Adipocyte (in vitro differentiated cells): ENCODE measurements at regions not wholly inside any gene's neighbourhood (a gene's known extent, or its start where the extent isn't known, plus 50 kb on each side); places are given as distances from the start of the nearest gene placed in this dataset.

ENCODE experiments used
- DNase-seq: peaks from one replicate; pipeline ENCODE4 v3.0.0-alpha.2; 2015; ENCODE audit warnings: low read depth
- H3K27me3 ChIP-seq: replicated peaks from 2 replicates; pipeline ENCODE4 v1.7.0; 2013; ENCODE audit warnings: mild to moderate bottlenecking, low read length, moderate library complexity; ENCODE audit not compliant: control insufficient read depth, insufficient read depth
- H3K36me3 ChIP-seq: 2 replicates; pipeline ENCODE4 v1.7.0; 2013; ENCODE audit warnings: low read length, mild to moderate bottlenecking, moderate library complexity; ENCODE audit not compliant: control insufficient read depth, insufficient read depth, severe bottlenecking
- H3K4me1 ChIP-seq: 2 replicates; pipeline ENCODE4 v1.7.0; 2013; ENCODE audit warnings: mild to moderate bottlenecking, low read length, moderate library complexity; ENCODE audit not compliant: control insufficient read depth, insufficient read depth
- H3K4me3 ChIP-seq: 2 replicates; pipeline ENCODE4 v1.7.0; 2013; ENCODE audit warnings: mild to moderate bottlenecking, low read length, moderate library complexity
- H3K9ac ChIP-seq: 2 replicates; pipeline ENCODE4 v1.7.0; 2013; ENCODE audit warnings: mild to moderate bottlenecking, low read length, moderate library complexity
- H3K9me3 ChIP-seq: 2 replicates; pipeline ENCODE4 v1.7.0; 2013; ENCODE audit warnings: mild to moderate bottlenecking, low read length, moderate library complexity; ENCODE audit not compliant: control insufficient read depth

DNA sequence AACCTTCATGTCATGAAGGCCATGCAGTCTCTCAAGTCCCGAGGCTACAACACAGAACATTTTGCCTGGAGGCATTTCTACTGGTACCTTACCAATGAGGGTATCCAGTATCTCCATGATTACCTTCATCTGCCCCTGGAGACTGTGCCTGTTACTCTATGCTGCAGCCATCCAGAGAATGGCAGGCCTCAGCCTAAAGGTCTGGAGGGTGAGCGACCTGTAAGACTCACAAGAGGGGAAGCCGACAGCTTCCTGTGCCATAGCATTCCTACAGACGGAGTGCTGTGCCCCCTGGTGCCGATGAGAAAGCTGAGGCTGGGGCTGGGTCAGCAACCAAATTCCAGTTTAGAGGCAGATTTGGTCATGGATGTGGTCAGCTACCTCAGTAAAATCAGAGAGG, 51.3 kb upstream of the CADPS start:
- Histone ChIP-seq H3K9me3 (no peaks in the 10 kb centered on the region), H3K36me3 (no peaks in the 10 kb centered on the region), H3K9ac (no peak overlapping the region), H3K4me1 (no peaks in the 10 kb centered on the region), H3K27me3 (no peaks in the 10 kb centered on the region), H3K4me3 (no peak overlapping the region)
- no peak for DNase-seq

DNA sequence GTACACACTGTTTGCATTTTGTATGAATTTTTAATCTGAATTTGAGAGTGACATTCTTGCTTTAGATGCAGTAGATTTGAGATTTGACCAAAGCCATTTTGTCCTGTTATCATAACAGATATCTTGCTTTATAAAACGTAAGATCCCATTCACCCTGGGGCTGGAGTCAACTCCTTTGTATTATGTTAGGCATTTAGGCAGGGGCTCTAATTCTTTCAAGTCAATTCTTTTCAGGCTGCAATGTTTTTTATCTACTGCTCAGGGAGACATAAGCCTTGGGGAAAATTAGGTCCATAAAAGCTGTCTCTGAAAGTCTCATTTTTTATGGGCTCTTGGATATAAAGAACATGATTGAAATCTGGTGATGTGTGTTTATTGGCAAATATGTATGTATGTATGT, 53.0 kb upstream of the CADPS start:
- DNase-seq: no peak
- H3K4me1 ChIP-seq: no peaks in the 10 kb centered on the region
- H3K27me3 ChIP-seq: no peaks in the 10 kb centered on the region
- no peaks in the 10 kb centered on the region for H3K9me3 ChIP-seq
- no peak overlapping the region for H3K9ac ChIP-seq
- H3K36me3 ChIP-seq: no peaks in the 10 kb centered on the region
- no peak overlapping the region for H3K4me3 ChIP-seq

DNA sequence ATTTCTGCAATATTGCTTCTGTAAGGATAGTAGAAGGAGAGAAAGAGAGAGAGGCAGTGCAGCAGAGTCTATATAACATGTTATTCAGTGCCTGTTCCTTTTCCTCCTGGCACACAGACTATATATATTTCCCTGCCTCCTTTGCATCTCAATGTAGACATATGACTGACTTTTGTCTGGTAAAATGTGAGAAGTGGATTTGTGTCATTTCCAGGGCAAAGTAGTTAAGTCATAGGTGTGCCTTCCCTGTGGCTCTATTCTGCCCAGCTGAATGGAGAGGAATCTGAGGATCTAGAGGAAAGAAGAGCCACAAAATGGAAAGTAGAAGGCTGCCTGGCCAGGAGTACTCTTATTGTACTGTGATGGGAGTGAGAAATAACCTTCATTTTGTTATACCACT, 54.6 kb upstream of the CADPS start:
- no peak for DNase-seq
- Histone ChIP-seq H3K9me3 (no peaks in the 10 kb centered on the region), H3K27me3 (no peaks in the 10 kb centered on the region), H3K36me3 (no peaks in the 10 kb centered on the region), H3K4me1 (no peaks in the 10 kb centered on the region), H3K4me3 (no peak overlapping the region), H3K9ac (no peak overlapping the region)

DNA sequence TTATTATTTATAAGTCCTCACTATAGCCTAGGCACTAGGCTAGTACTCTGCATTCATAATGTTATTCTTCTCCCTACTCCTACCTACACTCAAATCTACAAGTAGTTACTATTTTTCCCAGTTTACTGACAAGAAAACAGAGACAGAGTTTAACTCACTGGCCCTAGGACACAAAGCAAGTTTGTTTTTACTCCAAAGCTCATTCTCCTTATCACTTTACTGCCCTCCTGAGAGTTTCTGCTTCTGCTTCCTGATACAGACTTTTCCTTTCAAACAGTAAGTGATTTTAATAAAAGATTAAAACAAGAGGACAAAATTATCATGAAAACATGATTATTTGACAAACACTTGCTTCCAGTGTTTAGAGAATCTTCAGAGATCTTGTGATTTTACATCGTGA, 60.6 kb upstream of the CADPS start:
- Histone ChIP-seq H3K4me3 (no peak overlapping the region), H3K36me3 (no peaks in the 10 kb centered on the region), H3K4me1 (no peaks in the 10 kb centered on the region), H3K9ac (no peak overlapping the region), H3K9me3 (peaks cover 7% of the 10 kb centered on the region), H3K27me3 (no peaks in the 10 kb centered on the region)
- DNase-seq: no peak

DNA sequence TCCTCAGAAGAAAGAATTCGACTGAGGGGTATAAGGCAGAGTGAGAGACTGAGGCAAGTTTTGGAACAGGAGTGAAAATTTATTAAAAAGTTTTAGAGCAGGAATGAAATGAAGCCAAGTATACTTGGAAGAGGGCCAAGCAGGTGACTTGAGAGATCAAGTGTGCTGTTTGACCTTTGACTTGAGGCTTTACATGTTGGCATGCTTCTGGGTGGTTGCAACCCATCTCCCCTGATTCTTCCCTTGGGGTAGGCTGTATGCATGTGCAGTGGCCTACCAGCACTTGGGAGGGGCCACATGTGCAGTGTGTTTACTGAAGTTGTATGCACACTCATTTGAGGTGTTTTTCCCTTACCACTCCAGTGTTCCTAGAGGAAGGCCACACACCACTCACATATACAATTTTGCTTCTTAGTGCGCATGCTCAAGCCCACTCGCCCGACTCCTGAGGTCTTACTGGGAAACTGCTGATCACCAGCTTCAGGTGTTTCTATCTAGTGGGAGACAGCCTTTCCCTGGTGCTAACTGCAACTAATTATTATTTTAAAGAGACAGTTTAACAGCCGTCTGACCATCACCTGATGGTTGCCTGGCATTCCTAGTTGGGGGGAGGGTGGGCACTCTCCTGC, 61.5 kb upstream of the CADPS start:
- no peaks in the 10 kb centered on the region for H3K36me3 ChIP-seq
- H3K4me3 ChIP-seq: no peak overlapping the region
- no peaks in the 10 kb centered on the region for H3K4me1 ChIP-seq
- peaks cover 7% of the 10 kb centered on the region for H3K9me3 ChIP-seq
- H3K27me3 ChIP-seq: no peaks in the 10 kb centered on the region
- no peak overlapping the region for H3K9ac ChIP-seq
- no peak for DNase-seq

DNA sequence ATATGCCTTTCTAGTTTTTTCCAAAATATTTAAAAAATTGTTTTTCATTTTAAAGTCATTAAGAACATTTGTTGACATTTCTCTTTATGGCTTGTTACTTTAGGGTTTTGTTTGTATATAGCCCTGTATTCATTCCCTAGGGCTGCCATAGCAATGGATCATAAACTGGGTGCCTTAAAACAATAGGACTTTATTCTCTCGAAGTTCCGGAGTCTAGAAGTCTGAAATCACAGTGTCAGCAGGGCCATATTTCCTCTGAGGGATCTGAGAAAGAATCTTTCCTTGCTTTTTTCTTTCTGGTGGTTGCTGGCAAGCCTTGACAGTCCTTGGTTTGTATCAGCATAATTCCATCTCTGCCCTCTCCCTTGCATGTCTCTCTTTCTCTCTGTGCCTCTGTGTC, 63.4 kb upstream of the CADPS start:
- no peak for DNase-seq
- H3K9ac ChIP-seq: no peak overlapping the region
- no peaks in the 10 kb centered on the region for H3K27me3 ChIP-seq
- H3K36me3 ChIP-seq: no peaks in the 10 kb centered on the region
- H3K4me1 ChIP-seq: no peaks in the 10 kb centered on the region
- H3K9me3 ChIP-seq: peaks cover 7% of the 10 kb centered on the region
- H3K4me3 ChIP-seq: no peak overlapping the region

DNA sequence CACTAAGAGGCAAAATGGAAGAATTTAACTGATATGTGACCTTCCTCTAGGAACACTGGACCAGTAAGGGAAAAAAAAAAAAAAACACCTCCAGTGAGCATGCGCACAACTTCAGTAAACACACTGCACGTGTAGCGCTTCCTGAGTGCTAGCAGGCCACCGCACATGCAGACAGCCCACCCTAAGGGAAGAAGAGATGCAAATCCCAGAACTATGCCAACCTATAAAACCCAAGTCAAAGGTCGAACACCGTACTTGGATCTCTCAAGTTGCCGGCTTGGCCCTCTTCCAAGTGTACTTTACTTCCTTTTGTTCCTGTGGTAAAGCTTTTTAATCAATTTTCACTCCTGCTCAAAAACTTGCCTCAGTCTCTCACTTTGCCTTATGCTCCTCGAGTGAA, 64.5 kb upstream of the CADPS start:
- no peak for DNase-seq
- Histone ChIP-seq H3K9ac (no peak overlapping the region), H3K36me3 (no peaks in the 10 kb centered on the region), H3K9me3 (peaks cover 7% of the 10 kb centered on the region), H3K27me3 (no peaks in the 10 kb centered on the region), H3K4me1 (no peaks in the 10 kb centered on the region), H3K4me3 (no peak overlapping the region)

DNA sequence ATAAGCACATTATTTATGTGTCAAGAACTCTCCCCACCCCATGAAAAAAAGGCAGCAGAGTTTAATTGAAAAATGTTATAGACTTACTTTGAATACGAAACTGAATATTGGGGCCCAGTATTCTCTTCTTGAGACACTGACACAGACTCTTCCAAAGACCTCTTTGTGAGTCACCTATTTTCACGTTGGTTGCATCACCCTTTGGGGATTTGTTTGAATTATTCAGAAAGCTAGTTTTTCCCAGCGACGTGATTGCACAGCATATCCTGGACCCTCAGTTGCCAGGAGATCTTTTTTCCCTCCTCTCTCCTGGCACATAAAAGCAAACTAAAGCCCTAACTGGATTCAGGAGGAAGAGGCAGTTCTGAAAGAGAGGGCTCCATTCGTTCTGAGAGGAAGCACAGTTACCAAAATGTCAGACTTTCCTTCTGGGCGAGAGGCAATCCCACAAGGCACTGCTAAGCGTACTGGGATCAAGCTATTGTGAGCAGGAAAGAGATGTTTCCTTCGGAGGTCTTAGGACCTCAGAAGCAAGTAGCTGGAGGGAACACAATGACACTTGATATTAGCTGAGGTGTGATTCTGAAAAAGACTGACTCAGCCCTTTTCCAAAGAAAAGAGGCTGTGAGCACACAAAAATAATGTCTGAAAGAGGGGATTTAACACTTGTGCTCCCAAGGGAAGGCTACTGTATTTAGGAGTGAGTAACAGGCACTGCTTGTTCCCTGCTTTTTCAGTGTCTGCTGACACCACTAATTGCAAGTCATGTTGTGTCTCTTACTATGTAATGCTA, 65.8 kb upstream of the CADPS start:
- H3K9ac ChIP-seq: no peak overlapping the region
- H3K27me3 ChIP-seq: no peaks in the 10 kb centered on the region
- H3K36me3 ChIP-seq: no peaks in the 10 kb centered on the region
- H3K9me3 ChIP-seq: peaks cover 7% of the 10 kb centered on the region
- H3K4me3 ChIP-seq: no peak overlapping the region
- peak; percentile 16 for DNase-seq
- no peaks in the 10 kb centered on the region for H3K4me1 ChIP-seq

DNA sequence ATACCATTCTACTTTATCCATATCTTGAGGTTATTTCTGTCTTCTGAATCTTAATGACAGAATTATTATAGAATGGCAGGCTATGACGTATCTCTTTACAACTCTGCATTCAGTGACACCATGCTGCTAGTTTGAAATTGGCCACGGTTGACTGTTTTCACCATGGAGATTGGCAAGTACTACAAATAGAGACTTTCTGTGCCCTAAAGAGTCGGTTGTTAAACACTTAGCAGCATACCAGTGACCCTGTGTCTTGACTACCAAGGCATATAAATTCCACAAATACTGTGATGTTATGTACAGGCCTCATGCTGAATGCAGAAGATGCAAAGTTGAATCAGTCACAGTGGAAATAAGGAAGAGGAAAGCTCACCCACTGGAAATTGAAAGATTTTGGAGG, 67.0 kb upstream of the CADPS start:
- H3K9me3 ChIP-seq: peaks cover 7% of the 10 kb centered on the region
- DNase-seq: no peak
- no peaks in the 10 kb centered on the region for H3K4me1 ChIP-seq
- no peak overlapping the region for H3K4me3 ChIP-seq
- no peaks in the 10 kb centered on the region for H3K27me3 ChIP-seq
- no peak overlapping the region for H3K9ac ChIP-seq
- no peaks in the 10 kb centered on the region for H3K36me3 ChIP-seq

DNA sequence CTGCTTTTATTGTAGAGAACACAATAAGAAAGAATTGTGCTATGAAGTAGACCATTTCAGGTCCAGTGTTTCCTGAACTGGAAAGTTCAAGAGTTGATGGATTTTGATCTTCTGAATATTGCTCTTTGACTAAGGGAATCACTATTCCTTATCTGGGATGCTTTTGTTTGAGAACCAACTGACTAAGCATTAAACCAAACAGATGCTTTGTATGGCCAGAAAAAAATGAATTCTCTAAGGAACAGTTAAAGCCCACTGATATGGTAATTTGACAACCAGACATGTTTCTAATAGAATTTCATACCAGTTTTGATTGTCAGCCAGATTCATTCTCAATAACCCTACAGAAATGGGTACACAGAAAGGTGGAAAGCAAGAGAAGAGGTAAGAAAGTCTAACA, 67.5 kb upstream of the CADPS start:
- Histone ChIP-seq H3K9ac (no peak overlapping the region), H3K4me1 (no peaks in the 10 kb centered on the region), H3K27me3 (no peaks in the 10 kb centered on the region), H3K36me3 (no peaks in the 10 kb centered on the region), H3K9me3 (peaks cover 7% of the 10 kb centered on the region), H3K4me3 (no peak overlapping the region)
- no peak for DNase-seq

DNA sequence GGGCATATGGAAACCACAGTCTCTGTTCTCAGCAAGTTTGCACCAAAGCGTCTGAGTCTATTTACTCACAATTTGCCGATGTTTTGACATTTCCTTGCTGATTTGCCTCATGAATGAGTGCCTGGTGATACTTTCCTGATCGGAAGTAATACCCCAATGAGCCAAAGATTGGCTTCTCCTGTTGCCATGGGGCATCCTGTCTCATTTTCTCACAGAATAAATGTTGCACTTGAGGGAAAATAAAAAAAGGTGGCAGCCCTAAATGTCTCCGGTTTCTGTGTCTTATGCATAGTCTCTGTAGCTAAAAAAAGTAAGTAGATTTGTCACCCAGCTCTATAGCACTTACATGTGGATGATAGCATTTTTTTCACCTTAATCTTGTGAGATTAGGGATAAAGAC, 73.7 kb upstream of the CADPS start:
- Histone ChIP-seq H3K4me1 (no peaks in the 10 kb centered on the region), H3K27me3 (peaks cover 4% of the 10 kb centered on the region), H3K4me3 (no peak overlapping the region), H3K36me3 (no peaks in the 10 kb centered on the region), H3K9me3 (no peaks in the 10 kb centered on the region), H3K9ac (no peak overlapping the region)
- no peak for DNase-seq

DNA sequence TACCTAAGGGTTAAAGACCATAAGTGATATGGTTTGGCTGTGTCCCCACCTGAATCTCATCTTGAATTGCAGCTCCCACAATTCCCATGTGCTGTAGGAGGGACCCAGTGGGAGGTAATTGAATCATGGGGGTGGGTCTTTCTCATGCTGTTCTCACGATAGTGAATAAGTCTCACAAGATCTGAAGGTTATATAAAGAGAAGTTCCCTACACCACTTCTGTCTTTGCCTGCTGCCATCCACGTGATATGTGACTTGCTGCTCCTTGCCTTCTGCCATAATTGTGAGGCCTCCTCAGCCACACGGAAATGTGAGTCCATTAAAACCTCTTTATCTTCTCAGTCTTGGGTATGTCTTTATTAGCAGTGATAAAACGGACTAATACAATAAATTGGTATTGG, 75.0 kb upstream of the CADPS start:
- Histone ChIP-seq H3K4me3 (no peak overlapping the region), H3K9ac (no peak overlapping the region), H3K4me1 (no peaks in the 10 kb centered on the region), H3K36me3 (no peaks in the 10 kb centered on the region), H3K9me3 (no peaks in the 10 kb centered on the region), H3K27me3 (peaks cover 4% of the 10 kb centered on the region)
- no peak for DNase-seq
